Neuronal stem cell (in vitro differentiated cells): ENCODE measurements at regions not wholly inside any gene's neighbourhood (a gene's known extent, or its start where the extent isn't known, plus 50 kb on each side); places are given as distances from the start of the nearest gene placed in this dataset.

Experiments
- DNase-seq: peaks from one replicate; pipeline ENCODE4 v3.0.0-alpha.2; 2013; ENCODE audit warnings: low spot score
- H2AFZ ChIP-seq: one replicate; pipeline ENCODE4 v1.6.1; 2013; ENCODE audit warnings: mild to moderate bottlenecking, low read length, inconsistent platforms
- H2AK5ac ChIP-seq: 2 replicates; pipeline ENCODE4 v1.6.1; 2013; ENCODE audit warnings: low read depth, mild to moderate bottlenecking, inconsistent platforms, low read length, moderate library complexity, mixed read lengths
- H2BK120ac ChIP-seq: 2 replicates; pipeline ENCODE4 v1.6.1; 2013; ENCODE audit warnings: low read depth, mild to moderate bottlenecking, inconsistent platforms, low read length, moderate library complexity, mixed read lengths
- H2BK12ac ChIP-seq: one replicate; pipeline ENCODE4 v1.6.1; 2013; ENCODE audit warnings: low read length, inconsistent platforms
- H2BK15ac ChIP-seq: 2 replicates; pipeline ENCODE4 v1.6.1; 2013; ENCODE audit warnings: mild to moderate bottlenecking, low read length, inconsistent platforms, mixed read lengths
- H2BK5ac ChIP-seq: one replicate; pipeline ENCODE4 v1.6.1; 2013; ENCODE audit warnings: inconsistent platforms, mild to moderate bottlenecking, low read length, moderate library complexity
- H3K14ac ChIP-seq: one replicate; pipeline ENCODE4 v1.6.1; 2013; ENCODE audit warnings: low read length, inconsistent platforms
- H3K18ac ChIP-seq: 2 replicates; pipeline ENCODE4 v1.6.1; 2013; ENCODE audit warnings: low read length, inconsistent platforms
- H3K23ac ChIP-seq: 2 replicates; pipeline ENCODE4 v1.6.1; 2013; ENCODE audit warnings: low read depth, mild to moderate bottlenecking, mixed read lengths, low read length, inconsistent platforms; ENCODE audit not compliant: poor library complexity
- H3K27ac ChIP-seq: replicated peaks from 3 replicates; pipeline ENCODE4 v1.5.1; 2013; ENCODE audit warnings: low read length, inconsistent platforms
- H3K27me3 ChIP-seq, 3 experiments: 2 replicates each; pipeline ENCODE4 v1.6.1; 2013; ENCODE audit warnings: low read length in 3 of 3, mild to moderate bottlenecking in 2 of 3, inconsistent platforms in 1 of 3, low read depth in 1 of 3, mixed read lengths in 1 of 3, moderate library complexity in 1 of 3; ENCODE audit not compliant: control insufficient read depth in 3 of 3, insufficient read depth in 3 of 3
- H3K36me3 ChIP-seq, 2 donors: replicated peaks in 1 of 2; 2 replicates each; pipeline ENCODE4 v1.6.1; 2013; ENCODE audit warnings: low read length in 2 of 2; ENCODE audit not compliant: control insufficient read depth in 2 of 2, insufficient read depth in 2 of 2
- H3K4ac ChIP-seq: 2 replicates; pipeline ENCODE4 v1.6.1; 2013; ENCODE audit warnings: inconsistent platforms, mild to moderate bottlenecking, low read length, moderate library complexity
- H3K4me1 ChIP-seq, 2 donors: 1 replicate in 1 of 2; 2 replicates in 1 of 2; pipeline ENCODE4 v1.6.1; 2013; ENCODE audit warnings: low read length in 2 of 2, low read depth in 1 of 2; ENCODE audit not compliant: control insufficient read depth in 2 of 2, insufficient read depth in 1 of 2
- H3K4me2 ChIP-seq: one replicate; pipeline ENCODE4 v1.6.1; 2013; ENCODE audit warnings: mild to moderate bottlenecking, low read length, inconsistent platforms; ENCODE audit not compliant: insufficient read depth, poor library complexity, severe bottlenecking
- H3K4me3 ChIP-seq, 2 donors: 2 replicates each; pipeline ENCODE4 v1.5.1; 2013; ENCODE audit warnings: low read length in 2 of 2, mild to moderate bottlenecking in 2 of 2, inconsistent platforms in 1 of 2, moderate library complexity in 1 of 2
- H3K79me1 ChIP-seq: one replicate; pipeline ENCODE4 v1.6.1; 2013; ENCODE audit warnings: low read depth, mild to moderate bottlenecking, inconsistent platforms, low read length, moderate library complexity
- H3K9ac ChIP-seq: one replicate; pipeline ENCODE4 v1.6.1; 2013; ENCODE audit warnings: mild to moderate bottlenecking, low read depth, low read length, inconsistent platforms; ENCODE audit not compliant: poor library complexity
- H3K9me3 ChIP-seq, 2 donors: replicated peaks in 1 of 2; 2 replicates each; pipeline versions ENCODE3 to v1.6.1; 2013; ENCODE audit warnings: low read length in 2 of 2, mild to moderate bottlenecking in 2 of 2, inconsistent platforms in 1 of 2, low read depth in 1 of 2, mixed read lengths in 1 of 2, moderate library complexity in 1 of 2; ENCODE audit not compliant: control insufficient read depth in 2 of 2, insufficient read depth in 1 of 2
- H4K8ac ChIP-seq: one replicate; pipeline ENCODE4 v1.6.1; 2013; ENCODE audit warnings: low read depth, mild to moderate bottlenecking, inconsistent platforms, low read length, moderate library complexity
- H4K91ac ChIP-seq: one replicate; pipeline ENCODE4 v1.6.1; 2013; ENCODE audit warnings: low read length, low read depth, mild to moderate bottlenecking, inconsistent platforms; ENCODE audit not compliant: poor library complexity
- WGBS, 2 donors: extraction: QIAGEN DNeasy Blood & Tissue Kit; methylation state at CpG; one replicate each; pipeline ENCODE4 v1.1.7; 2013; ENCODE audit warnings: missing lambda C conversion rate in 2 of 2, mixed read lengths in 1 of 2; ENCODE audit not compliant: insufficient read length in 2 of 2, insufficient replicate concordance in 1 of 2; ENCODE audit errors: extremely low coverage in 2 of 2; 5-methylcytosine and 5-hydroxymethylcytosine counted together

DNA sequence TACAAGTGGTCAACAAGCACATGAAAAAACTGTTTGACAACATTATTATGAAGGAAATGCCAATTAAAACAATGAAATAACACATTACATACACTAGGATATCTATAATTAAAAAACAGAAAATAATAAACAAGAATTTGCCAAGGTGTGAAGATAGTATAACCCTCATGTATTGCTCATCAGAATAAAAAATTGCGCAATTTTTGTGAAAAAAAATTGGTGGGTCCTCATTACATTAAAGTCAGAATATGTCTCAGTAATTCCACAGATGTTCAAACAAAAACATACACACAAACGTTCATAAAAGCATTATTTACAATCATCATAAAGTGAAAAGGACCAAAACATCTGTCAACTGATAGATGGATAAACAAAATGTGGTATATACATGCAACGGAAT is 63.0 kb upstream of the AR start:
- no peak for DNase-seq
- no peak overlapping the region for H3K23ac ChIP-seq
- no peaks in the 10 kb centered on the region for H3K79me1 ChIP-seq
- H2BK15ac ChIP-seq, result no peak overlapping the region
- no CpG with 5 or more reads among the region's 3 CpGs for WGBS, 2 donors
- no peak overlapping the region for H3K4me2 ChIP-seq
- no peaks in the 10 kb centered on the region for H3K27me3 ChIP-seq
- no peaks in the 10 kb centered on the region for H3K4me1 ChIP-seq
- no peaks in the 10 kb centered on the region for H3K36me3 ChIP-seq
- no peak overlapping the region for H3K4ac ChIP-seq
- H4K91ac ChIP-seq, result no peak overlapping the region
- no peak overlapping the region for H2BK12ac ChIP-seq
- H2AK5ac ChIP-seq, result no peak overlapping the region
- no peak overlapping the region for H2BK120ac ChIP-seq
- H3K9me3 ChIP-seq, result no peaks in the 10 kb centered on the region
- no peak overlapping the region for H3K27ac ChIP-seq
- H2BK5ac ChIP-seq, result no peak overlapping the region
- H2AFZ ChIP-seq, result no peak overlapping the region
- no peak overlapping the region for H3K9ac ChIP-seq
- H3K18ac ChIP-seq, result no peak overlapping the region
- no peak overlapping the region for H3K4me3 ChIP-seq
- H3K14ac ChIP-seq, result no peak overlapping the region
- no peak overlapping the region for H4K8ac ChIP-seq
